HG03066 (cell line): ENCODE measurements at regions not wholly inside any gene's neighbourhood (a gene's known extent, or its start where the extent isn't known, plus 50 kb on each side); places are given as distances from the start of the nearest gene placed in this dataset.
"Not testable (repeated sequence)": the region's sequence is repeated elsewhere in the genome, so short reads cannot be mapped to it uniquely, and the experiment has no call there.

ENCODE experiments used
- ATAC-seq: cut with Tn5 transposase; IDR thresholded peaks from one replicate; pipeline ENCODE4 v1.9.1; 2021; ENCODE audit warnings: low read depth; ENCODE audit not compliant: unreplicated experiment

DNA sequence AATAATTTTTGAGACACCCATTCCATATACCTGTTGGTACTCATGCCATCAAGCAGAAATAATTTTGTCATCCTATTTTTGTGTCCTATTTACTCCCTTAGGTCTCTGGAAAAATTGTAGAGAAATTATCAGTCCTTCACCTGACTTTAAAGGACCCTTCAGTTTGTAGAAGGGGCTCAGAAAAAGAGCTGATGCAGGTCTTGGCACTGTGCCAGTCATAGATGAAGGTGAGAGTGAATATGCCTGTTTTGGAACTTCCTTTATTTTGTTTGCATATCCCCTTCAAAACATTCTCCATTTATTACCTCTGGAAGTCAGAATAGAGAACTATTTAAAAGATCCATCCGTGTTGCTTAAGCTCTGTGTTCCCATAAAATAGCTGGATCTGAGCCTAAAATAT is 321.0 kb upstream of the TPK1 start:
- ATAC-seq, result no peak

DNA sequence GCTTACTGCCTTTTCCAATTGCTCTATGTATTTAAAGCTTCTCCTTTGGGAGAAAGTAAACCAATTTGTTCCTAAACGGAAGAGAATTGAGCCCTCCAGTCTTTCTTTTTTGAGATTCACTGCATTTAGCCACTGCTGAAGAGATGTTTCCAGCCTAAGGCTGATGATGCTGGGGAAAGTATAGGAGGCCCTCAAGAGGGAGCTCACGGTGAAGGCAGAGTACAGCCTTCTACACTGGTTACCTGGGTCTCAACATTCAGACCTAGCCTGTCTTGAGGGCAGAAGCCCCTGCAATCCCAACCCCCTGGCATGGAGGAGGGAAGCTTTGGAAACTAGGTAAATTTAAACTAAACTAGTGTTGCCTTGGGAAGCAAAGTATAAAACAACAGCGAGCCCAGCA is 316.7 kb upstream of the TPK1 start:
- no peak for ATAC-seq

DNA sequence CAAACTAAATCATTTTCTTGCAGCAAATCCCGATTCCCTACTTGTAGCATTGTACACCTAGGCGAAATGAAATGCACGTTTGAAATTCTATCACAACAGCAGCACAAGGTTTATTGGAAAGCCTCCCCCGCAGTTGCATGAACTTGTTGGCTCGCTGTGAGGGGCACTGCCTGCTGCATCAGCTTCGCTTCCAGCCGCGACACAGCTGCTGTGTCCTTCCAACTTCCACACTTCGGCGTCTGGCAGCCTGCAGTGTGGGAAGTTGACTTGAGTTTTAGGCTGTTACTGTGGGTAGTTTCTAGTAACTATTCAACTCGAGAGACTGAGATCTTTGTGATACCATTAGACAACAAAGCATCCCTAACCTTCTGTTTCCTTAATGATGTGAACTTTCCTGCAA is 315.8 kb upstream of the TPK1 start:
- ATAC-seq, result no peak

DNA sequence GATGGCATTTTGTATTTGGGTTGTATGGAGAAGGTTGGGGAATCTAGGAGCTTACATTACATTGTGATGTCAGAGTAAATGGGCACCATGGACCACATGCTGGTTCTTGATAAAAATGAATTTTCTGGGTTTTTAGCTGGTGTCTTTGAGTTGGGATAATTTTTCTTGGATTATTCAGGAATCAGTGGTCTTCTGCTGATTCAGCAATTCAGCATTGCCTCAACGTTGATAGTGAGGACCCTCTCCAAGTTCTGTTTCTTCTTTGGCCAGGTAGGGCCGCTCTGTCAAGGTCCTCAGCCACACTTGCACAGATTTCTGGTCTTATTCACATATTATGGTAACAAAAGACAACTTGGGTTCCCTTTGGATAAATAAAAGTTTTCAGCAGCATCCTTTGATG is 312.0 kb upstream of the TPK1 start:
- no peak for ATAC-seq

DNA sequence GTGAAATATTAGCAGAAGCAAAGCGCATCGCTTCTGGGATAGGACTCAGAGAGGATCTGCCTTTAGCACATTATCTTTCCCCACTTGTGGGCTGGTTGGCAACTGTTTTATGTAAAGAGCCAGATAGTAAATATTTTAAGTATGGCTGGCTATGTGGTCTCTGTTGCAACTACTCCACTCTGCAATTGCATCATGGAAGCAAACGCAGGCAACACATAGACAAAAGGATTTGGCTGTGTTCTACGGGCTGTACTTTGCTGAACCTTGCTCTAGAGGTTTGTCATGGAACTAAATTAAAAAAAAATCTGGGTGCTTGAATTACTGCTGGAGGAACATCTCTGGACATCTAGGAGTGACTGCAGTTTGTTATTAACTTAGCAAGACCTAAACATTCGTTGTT is 307.8 kb upstream of the TPK1 start:
- ATAC-seq, result no peak

DNA sequence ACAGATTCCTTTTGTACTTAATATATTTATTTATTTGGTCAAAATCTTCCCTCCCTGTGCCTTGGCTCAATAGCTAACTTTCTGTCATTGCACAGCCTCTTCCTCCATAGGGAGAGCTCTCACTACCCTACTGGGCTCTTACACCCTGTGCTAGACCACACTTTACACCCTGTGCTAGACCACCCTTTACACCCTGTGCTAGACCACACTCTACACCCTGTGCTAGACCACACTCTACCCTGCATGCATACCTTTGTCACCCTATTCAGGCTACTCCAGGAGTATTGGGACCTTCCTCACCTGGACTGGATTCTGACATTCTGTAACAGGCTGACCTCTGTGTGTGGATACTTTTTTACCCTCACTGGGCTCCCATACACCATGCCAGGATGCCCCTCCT is 298.5 kb upstream of the TPK1 start:
- ATAC-seq, result no peak

DNA sequence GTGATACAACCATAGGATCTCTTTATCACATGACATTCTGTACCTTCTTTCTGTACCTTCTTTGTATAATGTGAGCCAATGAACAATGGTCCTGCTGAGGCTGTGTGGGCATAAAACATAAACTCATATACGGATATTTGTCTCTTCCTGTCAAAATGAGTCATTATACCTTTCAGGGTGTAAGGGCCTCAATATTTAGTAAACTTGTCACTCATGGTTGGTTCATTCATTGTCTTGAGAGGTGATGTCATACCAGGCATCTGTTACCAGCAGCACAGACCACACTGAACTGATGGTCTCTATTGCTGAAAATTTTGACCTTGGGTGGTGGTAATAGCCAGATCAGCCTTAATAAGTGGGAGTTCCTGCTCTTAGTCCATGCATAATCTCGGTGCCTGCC is 287.6 kb upstream of the TPK1 start:
- ATAC-seq, result no peak

DNA sequence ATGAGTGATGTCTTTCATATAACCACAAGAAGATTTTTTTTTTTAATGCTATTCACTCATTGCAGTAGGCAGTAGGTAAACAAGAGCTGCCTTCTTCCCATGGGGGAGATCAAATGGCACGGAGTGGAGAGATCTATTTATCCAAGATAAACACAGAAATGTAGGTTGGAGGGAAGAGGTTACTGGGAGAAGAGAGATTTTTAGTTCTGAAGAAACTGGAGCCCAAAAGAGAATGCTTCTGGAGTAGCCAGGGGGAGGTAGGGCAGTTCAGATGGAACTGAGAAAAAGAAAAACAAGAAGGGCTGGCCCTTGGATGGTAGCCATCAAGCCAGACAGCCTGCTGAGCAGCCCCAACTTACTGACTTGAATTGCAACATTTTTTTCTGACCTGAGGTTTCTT is 270.1 kb upstream of the TPK1 start:
- no peak for ATAC-seq

DNA sequence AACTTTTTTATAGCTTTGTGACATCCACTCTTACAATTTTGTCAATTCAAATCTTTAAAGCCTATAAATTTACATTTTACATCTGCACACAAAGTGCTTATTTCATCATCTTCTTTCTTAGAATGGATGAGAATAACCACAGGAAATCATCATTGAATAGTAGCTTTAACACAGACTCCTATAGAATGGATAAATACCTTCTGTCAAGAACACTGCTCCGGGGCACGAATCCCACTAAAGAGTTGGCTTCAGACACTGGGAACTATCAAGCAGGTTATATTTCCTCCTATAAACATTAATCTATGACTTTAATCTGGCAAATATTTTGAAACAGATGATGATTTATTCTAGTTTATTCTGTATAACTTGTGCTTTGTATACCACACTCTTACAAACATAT is 269.7 kb upstream of the TPK1 start:
- no peak for ATAC-seq

DNA sequence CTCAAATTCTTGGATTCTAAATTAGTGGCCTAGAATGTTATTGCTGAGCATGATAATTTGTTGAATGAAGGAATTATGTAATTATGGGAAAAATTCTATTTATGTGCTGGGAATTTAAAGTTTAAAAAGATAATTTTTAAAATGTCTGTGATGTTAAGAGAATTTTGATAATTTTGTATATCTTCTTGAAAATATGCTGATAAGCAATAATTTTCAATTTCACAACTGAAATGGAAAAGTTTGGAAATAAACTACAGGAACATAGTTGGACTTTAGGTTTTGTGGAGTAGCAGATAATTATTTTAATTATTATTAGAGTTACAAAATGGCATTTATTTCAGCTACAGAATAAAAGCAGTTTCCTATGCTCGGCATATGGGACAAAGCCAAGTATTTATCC is 268.5 kb upstream of the TPK1 start:
- no peak for ATAC-seq

DNA sequence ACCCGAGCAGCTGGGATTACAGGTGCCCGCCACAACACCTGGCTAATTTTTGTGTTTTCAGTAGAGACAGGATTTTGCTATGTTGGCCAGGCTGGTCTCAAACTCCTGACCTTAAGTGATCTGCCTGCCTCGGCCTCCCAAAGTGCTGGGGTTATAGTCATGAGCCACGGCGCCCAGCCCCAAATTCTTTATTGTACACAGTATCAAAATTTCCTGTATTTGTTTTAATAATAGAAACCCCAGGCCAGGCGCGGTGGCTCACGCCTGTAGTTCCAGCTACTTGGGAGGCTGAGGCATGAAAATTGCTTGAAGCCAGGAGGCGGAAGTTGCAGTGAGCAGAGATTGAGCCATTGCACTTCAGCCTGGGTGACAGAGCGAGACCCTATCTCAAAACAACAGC is 266.3 kb upstream of the TPK1 start:
- not testable (repeated sequence) for ATAC-seq

DNA sequence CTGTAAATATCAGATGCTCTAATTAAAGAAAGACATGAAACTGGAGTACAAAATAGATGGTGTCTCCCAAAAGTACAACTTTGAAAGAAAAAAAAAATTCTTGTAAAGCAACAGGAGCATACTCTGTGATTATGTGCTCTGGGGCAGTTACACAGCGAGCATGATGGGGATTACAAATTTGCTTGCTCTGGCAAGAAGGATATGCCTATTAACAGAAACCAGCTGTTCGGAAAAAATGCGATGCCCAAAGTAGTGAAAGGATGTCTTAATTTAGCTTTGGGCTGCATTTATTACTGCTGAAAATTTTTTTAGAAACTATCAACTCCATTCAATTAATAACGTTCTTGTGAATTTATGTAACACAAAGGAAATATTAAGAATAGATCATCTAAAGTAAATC is 256.9 kb upstream of the TPK1 start:
- ATAC-seq, result no peak

DNA sequence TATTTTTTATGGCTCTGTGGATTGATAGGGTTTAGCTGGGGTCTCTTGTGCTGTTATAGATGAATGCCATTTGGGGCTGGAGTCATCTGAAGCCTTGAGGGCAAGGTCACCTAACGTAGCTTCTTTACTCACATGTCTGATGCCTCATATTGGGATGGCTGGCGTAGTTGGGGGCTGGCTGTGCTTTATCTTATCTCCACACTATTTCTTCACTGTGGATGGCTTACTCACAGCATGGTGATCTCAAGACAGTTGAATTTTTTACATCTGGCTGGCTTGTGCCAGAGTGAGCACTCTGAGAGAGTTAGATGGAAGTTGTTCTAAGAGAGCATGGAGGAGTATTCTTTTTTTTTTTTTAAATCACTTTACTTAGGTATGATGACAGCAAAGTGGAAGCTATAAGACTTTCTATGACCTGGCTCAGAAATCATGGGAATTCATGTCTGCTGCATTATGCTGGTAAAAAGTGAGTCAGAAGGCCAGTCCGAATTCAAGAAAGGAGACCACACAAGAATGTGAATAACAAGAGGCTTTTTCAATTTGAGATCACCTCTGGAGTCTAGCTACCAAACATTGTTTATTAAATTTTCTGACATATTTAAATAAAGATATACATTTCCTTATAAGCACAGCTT is 252.4 kb upstream of the TPK1 start:
- no peak for ATAC-seq

DNA sequence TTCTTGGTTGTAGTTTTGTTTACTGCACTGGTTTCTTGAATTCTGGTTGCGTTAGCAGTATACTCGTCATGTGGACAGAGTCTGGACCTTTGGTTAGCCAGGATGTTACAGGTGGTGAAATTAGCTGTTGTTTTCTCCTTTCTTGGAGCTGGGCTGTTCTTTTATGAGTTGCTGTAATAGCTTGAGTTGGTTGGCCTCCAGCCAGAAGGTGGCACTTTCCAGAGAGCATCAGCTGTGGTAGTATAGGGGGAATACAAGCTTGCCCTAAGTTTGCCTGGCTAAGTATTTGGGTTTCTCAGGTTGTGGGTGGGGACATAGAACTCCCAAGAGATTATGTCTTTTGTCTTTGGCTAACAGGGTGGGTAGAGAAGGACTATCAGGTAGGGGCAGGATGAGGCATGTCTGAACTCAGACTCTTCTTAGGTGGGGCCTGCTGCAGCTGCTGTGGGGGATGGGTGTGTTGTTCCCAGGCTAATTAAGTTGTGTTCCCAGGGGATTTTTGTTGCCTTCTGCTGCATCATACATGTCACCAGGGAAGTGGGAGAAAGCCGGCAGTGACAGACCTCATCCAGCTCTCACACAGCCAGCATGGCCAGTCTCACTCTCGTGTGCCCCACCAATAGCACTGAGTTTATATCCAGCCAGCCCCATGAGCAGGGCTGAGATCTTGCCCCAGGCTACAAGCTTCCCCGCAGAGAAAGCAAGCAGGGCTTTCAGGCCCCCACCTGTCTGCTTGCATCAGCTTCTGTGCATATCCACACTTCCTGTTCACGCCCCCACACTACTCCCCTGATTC is 246.7 kb upstream of the TPK1 start:
- no peak for ATAC-seq

DNA sequence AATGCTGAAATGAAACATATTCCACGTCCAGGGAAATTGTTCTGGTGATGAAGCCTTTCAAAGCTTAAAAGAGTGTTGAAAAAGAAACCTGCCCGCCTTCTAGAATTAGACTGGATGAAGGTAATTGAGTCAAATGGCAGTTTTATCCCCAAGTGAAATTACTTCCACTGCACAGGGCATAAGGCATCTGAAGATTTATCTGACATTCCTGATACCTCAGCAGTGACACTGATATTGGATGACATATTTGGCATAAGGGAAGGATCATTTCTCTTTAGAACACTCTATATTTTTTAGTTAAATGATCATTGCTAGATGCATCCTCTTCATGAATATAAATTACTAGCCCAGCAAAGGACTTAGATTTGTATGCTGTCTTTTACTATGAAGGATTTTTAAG is 229.6 kb upstream of the TPK1 start:
- no peak for ATAC-seq

DNA sequence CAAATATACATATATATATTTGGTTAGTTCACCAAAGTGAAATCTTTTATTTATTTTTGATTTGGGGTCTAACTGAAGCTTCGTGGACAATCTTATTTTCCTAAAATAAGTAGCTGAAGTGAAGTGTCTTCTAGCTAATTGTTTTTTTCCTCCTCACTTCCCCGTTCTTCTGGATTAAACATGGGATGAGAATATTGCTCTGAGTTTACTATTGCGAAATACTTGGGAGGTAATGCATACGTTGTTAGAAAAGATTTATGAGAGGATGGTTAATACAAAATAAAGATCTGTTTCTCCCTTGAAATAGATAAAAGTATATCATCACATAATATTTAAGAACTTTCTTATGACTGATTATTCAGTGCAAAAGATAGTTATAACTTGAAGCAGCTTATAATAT is 228.3 kb upstream of the TPK1 start:
- ATAC-seq, result no peak

DNA sequence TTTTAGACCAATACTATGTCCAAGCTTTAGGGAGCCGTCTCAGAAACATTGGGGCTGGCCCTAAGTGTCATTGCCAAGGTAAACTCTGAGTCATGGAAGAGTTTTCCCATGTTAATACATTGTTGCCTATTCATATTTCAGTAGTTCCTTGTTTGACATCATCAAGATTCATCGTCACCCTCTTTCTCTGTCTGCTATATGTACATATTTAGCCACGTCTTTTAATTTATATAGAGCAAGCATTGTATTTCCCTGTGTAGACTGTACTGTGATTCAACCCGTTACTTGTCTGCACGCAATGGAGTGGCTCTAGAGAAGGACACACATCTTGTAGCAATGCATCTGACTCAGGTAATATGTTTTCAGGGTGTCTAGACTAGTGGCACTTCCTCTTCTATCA is 217.9 kb upstream of the TPK1 start:
- no peak for ATAC-seq

DNA sequence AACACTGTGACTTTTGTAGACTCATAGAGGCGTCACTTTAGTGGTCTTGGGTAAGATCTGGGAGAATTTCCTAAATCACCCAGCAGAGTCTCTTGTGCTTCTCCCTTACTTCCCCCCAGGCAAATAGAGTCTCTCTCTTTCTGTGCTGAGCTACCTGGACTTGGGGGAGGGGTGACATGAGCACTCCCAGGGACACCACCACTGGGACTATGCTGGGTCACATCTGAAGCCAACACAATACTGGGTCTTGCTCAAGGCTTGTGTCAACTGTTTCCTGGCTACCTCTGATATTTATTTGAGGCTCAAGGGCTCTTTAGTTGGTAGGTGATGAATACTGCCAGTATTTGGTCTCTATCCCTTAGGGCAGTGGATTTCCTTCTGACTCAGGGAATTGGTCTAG is 214.6 kb upstream of the TPK1 start:
- no peak for ATAC-seq

DNA sequence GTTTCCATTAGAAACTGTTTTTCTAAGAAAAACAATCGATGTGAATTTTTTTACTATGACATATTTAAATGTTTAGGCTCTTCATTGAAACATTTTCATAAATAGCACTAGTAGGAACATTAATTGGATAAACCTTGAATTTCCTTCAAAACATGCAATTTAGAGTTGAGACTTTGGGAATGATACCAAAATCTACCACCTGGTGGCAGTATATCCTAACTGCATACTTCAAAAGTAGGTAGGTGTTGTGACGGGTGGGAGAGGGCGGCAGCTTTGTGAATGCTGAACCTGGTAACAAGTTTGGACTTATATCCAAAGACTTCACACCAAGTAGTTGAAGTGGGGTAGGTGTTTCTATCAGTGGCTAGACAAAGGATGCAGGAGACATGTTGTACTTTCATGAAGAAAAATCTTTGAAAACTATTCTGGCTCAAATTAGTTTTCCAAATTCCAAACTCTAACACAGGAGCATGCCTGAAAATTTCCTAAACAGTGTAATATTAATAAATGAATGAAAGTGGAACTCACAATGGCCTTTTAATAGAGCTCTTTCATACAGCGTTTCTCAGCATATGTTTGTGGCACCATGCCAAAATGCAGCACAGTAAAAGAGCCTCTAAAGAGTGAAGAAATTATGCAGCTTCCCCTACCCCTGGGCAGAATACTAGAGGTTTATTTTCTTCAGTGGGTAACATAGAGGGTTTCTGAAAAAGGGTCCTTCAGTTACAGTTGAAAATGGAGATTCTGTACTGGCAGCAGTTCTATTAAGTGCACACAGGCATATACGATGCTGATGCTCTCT is 201.0 kb upstream of the TPK1 start:
- ATAC-seq, result no peak

DNA sequence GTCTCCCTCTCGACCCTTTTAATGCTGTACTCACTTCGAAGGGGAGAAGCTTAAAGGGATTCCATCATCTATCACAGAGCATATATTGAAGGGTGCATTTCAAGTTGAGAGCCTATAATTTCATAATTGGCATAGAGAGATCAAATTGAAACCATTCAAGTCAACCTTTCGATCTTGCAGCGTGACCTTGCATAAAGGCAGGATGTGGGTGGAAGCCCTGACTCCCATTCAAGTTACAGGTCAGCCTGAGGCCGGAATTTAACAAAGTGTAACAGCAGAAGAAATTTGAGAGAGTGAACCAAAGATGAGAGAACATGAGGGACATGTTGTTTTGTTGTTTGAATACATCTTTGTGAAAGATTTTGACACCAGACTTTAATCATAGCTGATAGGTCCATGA is 195.3 kb upstream of the TPK1 start:
- ATAC-seq, result no peak

DNA sequence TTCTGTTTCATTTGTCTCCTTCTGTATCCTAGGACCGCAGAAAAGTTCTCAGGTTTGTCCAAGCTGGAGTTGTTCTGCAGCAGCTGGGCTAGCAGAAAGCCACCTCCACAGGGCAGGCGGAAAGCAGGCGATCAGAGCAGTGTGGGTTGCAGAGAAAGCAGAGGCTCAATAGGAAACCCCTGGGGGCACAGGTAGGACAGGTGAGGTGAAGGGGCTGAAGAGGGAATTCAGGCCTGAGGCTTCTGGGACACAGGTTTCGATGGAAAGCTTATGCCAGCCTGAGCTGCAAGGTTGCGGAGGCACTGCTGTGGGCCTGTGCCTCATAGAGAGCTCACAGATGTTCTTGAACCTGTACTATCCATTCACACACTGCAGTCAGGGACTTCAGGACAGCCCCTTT is 194.9 kb upstream of the TPK1 start:
- no peak for ATAC-seq

DNA sequence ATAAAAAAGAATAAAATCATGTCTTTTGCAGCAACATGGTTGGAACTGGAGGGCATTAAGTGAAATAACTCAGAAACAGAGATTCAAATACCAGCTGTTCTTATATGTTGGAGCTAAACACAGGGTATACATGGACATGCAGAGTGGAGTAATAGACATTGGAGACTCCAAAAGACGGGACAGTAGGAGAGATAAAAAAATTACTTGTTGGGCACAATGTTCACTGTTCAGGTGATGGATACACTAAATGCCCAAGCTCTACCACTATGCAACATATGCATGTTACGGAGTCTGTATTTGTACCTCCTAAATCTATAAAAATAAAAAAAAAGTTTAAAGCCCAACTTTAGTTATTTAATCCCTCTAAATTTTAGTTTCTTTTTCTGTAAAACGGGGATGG is 184.6 kb upstream of the TPK1 start:
- no peak for ATAC-seq
